AML-193 (cell line): ENCODE measurements at regions not wholly inside any gene's neighbourhood (a gene's known extent, or its start where the extent isn't known, plus 50 kb on each side); places are given as distances from the start of the nearest gene placed in this dataset.
"Not testable (repeated sequence)": the region's sequence is repeated elsewhere in the genome, so short reads cannot be mapped to it uniquely, and the experiment has no call there.

ENCODE experiments used
- DNase-seq, 2 experiments: peaks; one replicate each; lab custom pipeline; 2025; lab: John Stamatoyannopoulos, UW

GRCh38 chr4:148542922-148543623 is 100.9 kb upstream of the NR3C2 start:
- DNase-seq: no peak

- no peak for DNase-seq
Observed at GRCh38 chr4:148540622-148541326, 98.6 kb upstream of the NR3C2 start.

DNA sequence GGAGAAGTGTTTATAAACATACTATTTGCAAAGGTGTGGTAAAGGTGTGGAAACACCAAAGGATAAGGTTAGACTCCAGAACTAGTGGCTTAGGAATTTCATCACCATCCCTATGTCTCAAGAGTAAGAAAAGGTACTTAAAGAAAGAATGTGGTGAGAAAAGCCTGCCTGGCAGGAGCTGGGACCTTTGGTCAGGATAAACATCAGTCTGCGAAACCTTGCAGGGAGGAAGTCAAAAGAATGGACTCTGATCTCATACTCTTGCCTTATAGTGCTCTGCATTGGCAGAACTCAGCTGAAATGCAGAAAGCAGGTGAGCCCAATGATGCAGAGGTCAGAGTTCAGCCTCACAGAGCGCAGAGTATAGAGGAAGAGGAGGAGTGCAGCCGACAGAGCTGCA is 97.2 kb upstream of the NR3C2 start:
- no peak for DNase-seq

DNA sequence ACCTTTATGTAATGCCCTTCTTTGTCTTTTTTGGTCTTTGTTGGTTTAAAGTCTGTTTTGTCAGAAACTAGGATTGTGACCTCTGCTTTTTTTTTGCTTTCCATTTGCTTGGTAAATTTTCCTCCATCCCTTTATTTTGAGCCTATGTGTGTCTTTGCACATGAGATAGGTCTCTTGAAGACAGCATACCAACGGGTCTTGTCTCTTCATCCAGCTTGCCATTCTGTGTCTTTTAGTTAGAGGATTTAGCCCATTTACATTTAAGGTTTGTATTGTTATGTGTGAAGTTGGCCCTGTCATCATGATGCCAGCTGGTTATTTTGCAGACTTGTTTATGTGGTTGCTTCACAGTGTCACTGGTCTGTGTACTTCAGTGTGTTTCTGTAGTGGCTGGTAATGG is 91.6 kb upstream of the NR3C2 start:
- DNase-seq: not testable (repeated sequence)

DNA sequence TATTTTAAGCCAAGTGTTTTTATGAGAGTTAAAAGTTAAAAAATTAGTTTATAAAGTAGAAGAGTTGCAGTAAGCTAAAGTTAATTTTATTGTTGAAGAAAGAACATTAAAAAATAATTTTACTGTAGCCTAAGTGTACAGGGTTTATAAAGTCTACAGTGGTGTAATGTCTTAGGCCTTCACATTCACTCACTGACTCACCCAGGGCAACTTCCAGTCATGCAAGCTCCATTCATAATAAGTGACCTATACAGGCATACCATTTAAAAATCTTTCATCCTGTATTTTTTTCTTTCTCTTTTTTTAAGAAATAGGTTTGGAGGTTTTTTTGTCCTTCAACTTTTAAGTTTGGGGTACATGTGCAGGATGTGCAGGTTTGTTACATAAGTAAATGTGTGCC is 87.9 kb upstream of the NR3C2 start:
- no peak for DNase-seq

GRCh38 chr4:148527571-148527970 is 85.4 kb upstream of the NR3C2 start:
- DNase-seq: no peak

DNA sequence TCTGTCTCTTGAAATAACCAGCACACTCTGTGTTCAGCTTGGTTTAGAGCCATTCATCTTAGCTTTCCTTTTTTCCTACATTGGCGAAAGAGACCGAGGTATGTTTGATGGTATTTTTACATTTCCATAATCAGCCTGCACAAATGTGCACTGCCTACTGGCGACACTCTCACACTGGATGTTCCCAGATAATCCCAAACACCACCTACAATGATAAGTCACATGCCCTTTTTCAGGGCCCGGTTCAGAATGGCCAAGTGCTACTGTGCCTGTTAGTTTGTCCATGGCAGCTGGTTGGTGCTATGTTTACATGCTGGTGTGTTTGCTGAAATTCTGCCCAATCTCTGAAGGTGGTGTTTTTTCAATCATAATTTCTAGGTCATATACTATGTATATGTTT is 80.8 kb upstream of the NR3C2 start:
- DNase-seq: no peak

DNA sequence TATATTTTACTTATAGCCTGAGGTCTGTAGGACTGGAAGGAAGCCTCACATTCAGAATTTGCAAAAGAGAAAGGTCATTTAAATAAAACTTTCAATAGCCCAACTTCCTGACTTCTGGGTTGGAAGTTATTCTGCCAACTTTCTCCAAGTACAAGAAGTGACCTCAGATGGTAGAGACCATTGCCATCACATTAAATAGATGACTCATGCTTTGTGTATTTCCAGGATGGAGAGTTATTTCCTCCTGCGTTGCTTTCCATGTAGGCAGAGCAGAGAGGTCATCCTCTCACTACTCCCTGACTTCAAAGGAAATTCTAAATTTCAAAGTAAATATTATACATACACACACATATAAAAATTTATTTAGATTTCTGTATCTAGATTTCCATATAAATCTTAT is 73.0 kb upstream of the NR3C2 start:
- DNase-seq: no peak

- no peak for DNase-seq
Observed at GRCh38 chr4:148514581-148514980, 72.4 kb upstream of the NR3C2 start.

DNA sequence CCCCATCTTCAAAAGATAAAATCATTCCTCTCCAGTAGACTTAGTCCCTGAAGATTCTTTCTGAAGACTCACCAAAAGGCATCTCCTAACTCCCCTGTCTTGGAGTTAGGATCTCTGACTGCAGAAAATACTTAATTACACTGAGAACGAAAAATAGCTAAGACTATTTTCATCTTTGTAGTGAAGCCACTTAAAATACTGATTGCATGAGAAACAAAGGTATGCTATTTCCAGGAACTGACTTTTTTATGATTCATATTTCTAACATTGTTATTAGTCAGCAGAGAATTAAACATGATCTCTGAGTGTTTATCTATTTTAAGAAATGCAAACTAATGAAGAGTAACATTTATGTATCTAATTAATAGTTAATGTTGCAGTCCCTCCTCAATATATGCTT is 71.8 kb upstream of the NR3C2 start:
- DNase-seq: no peak

- no peak for DNase-seq
Observed at GRCh38 chr4:148510211-148510610, 68.0 kb upstream of the NR3C2 start.

- DNase-seq: no peak
Observed at GRCh38 chr4:148503681-148504080, 61.5 kb upstream of the NR3C2 start.

DNA sequence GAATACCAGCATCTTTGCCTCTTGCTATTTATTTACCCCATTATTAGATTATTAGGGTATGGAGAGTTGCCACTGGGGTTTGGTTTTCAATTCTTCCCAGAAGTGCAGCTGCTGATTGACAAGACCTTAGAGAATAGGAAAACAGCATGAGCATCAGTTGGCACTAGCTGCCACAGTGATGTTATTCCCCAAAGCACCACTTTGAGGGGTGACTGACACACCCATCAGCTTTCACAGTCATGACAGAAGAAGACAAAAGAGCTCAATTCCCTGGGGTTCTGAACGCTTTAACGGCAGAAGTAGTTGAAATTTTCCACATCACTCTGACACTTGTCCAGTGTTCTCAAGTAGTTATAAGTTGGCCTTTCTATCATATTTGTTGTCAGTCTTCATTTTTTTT is 55.0 kb upstream of the NR3C2 start:
- no peak for DNase-seq

DNA sequence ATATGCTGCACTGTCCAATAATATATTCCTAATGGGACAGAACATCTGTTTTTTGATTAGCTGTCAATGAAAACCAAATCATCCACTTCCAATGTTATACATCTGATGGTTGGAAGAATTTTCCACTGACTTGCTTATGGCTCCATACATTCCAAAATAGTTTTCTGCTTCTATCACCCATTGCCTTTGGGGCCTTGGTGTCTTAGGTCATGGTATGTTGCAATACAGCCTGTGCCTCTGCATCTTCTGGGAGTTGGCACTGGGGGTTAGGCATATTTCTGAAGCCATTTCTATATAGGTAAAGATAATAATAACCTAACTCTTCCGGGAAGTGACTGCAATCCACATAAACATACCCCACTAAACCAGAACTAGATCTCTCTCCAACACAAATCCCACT is 53.2 kb upstream of the NR3C2 start:
- DNase-seq: no peak
